Activated CD4-positive, CD25-positive, alpha-beta regulatory T cell treated with anti-CD3 and anti-CD28 coated beads, Interleukin-2, amount 50 U/mL, for 24 hours (primary cell): ENCODE measurements at regions not wholly inside any gene's neighbourhood (a gene's known extent, or its start where the extent isn't known, plus 50 kb on each side); places are given as distances from the start of the nearest gene placed in this dataset.
A peak's percentile ranks its signal among the peaks of the same experiment; 100 is the strongest.

Experiments used
- ATAC-seq, 2 donors: fragments of 150-1000 bp; cut with Tn5 transposase; one replicate each; pipeline ENCODE4 v1.10.0; 2021; ENCODE audit warnings: mild to moderate bottlenecking in 1 of 2, moderate library complexity in 1 of 2

GRCh38 chr12:132439333-132439904 is 50.5 kb upstream of the FBRSL1 start:
- no peak for ATAC-seq

- no peak for ATAC-seq
Measured at GRCh38 chr12:132438726-132439125, 51.2 kb upstream of the FBRSL1 start.

- no peak for ATAC-seq
Measured at GRCh38 chr12:132437943-132438700, 51.8 kb upstream of the FBRSL1 start.

GRCh38 chr12:132437252-132437932 is 52.6 kb upstream of the FBRSL1 start:
- no peak for ATAC-seq

- ATAC-seq = no peak
Measured at GRCh38 chr12:132436791-132437251, 53.1 kb upstream of the FBRSL1 start.

- no peak for ATAC-seq
Measured at GRCh38 chr12:132435486-132436187, 54.3 kb upstream of the FBRSL1 start.

DNA sequence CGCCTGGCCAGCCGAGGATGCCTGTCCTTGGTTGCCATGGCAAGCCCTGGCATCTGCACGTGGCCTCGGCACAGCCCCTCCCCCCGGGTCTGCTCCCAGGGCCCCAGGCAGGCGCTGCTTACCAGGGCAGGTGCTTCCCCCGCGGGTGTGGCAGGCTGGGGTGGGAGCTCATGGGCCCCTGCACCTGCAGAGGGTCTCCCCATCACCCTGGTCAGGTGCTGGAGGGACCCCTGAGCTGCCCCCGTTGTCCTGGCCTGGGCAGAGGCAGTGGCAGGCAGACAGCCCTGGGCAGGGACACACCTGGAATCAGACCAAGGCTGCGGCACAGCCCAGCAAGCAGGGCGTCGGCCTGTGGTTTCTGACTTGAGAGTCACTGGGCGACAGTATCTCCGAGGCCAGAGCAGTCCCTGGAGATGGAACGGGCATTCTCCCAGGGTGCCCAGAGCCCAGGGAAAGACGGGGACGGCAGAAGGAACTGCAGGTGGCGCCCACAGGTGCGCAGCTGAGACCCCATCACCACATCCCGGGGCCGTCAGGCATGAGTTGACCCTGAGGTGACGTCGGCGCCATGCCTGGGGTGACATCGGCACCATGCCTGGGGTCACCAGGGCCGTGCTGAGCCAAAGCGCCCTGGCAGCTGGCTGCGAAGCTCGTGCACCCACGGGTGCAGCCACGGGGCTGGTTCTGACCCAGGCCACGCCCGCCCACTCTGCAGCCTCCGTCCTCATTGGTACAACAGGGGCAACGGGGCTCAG is 56.1 kb upstream of the FBRSL1 start:
- no peak for ATAC-seq

DNA sequence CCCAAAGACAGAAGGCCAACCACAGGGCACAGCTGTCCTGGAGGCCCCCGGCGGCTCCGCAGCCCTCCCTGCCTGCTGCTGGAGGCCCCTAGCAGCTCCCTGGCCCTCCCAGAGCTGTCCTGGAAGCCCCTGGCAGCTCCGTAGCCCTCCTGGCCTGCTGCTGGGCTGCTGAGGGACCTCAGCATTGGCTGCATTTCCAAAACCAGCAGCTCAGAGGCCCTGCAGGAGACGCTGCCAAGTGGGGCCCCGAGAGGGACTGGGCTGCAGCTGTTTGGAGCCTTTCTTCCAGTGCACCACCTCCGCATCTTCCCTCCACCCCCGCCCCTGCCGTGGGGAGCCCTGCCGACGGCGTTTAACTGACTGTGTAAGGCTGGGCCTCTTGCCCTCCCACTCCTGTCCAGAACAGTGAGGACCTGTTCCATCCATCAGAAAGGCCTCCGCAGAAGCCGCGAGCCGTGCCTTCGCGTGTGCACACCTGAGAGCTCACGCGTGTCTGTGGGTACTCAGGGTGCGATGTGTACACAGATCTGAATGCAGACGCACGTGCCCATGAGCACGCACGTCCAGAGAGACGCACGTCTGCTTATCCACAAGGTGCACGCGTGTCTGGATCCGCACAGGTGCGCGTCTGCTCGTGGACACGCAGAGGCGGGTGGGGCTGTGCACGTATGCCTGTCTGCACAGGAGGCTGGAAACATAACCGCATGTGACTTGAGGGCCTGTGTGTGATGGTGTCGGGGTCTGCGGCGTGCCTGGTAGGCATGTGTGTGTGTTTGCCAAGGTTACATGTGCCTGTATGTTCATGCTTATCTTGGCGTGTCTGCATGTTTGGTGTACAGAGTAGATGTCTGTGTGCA is 57.0 kb upstream of the FBRSL1 start:
- no peak for ATAC-seq

GRCh38 chr12:132432126-132432705 is 57.7 kb upstream of the FBRSL1 start:
- no peak for ATAC-seq

DNA sequence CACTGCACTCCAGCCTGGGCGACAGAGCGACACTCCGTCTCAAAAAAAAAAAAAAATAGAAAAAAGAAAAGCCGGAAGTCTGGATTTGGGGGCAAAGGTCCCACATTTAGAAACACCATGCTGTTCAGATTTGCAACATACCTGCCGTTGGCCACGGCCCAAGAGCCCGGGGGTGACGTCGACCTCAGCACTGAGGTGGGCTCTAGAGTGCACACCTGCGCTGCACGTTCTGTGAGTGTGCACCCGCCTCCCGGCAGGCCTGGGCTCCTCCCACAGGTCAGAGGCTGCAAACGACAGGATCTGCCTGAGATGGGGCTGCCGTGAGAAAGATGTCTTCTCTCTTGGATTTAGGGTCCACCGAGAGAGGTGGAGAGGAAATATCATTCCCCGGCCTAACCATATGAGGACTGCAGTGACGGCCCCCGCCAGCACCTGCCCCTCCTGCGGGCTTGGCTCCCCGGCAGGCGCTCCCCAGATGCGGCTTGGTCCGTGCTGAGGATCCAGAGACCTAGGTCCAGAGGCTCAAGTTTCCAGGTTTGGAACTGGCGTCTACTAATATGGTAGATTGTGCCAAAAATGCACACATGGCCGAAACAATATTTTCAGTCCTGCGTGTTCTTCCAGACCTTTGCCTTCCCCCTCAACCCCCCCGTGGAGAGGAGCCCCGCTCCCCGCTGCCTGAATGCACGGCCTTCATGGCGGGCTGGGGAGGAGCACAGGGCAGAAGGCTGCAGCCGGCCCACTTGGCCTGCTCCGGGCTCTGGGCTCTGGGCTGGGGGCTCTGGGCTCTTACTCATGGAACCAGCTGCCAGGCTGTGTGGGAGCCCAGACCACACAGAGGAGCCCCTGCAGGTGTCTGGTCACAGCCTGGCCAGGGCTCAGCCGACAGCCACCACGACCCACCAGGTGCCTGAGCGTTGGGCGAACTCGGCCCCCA is 58.8 kb upstream of the FBRSL1 start:
- ATAC-seq = no peak

- peak; percentile 89 to 93 for ATAC-seq
Measured at GRCh38 chr12:132429946-132430643, 59.9 kb upstream of the FBRSL1 start.

DNA sequence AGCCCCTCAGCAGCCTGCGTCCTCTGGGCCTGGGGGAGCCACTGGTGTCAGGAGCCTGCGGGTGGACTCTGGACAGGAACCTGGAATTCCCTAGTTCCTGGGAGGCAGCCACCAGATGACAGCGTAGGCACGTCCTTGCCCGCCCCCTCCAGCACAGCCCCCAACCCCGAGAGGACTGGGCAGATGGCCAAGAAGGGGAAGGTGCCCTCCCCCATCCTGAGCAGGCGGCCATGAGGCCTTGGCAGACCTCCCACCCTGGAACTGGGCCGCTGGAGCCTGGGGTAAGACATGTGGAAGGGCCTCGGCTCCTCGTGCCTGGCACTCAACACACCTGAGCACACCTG is 60.4 kb upstream of the FBRSL1 start:
- no peak for ATAC-seq

GRCh38 chr12:132428936-132429601 is 60.9 kb upstream of the FBRSL1 start:
- ATAC-seq = no peak

GRCh38 chr12:132427999-132428935 is 61.7 kb upstream of the FBRSL1 start:
- no peak for ATAC-seq

DNA sequence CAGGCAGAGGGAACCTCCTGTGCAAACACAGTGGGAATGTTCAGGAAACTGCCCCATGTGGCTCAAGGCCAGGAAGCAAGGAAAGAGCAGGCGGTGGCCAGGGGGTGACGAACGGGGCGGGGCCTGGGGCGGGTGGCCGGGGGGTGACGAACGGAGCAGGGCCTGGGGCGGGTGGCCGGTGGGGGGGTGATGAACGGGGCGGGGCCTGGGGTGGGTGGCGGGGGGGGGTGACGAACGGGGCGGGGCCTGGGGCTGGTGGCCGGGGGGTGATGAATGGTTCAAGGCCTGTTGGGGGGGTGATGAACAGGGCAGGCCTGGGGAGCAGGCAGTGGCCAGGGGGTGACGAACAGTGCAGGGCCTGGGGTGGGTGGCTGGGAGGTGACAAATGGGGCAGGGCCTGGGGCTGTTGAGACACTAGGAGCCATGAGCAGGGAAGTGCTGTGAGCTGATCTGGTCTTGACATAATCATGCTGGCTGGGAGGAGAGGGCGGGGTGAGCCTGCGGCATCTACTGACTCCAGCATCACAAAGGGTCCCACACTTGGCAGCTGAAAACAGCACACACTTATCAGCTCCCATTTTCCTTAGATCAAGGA is 62.7 kb upstream of the FBRSL1 start:
- ATAC-seq = no peak

DNA sequence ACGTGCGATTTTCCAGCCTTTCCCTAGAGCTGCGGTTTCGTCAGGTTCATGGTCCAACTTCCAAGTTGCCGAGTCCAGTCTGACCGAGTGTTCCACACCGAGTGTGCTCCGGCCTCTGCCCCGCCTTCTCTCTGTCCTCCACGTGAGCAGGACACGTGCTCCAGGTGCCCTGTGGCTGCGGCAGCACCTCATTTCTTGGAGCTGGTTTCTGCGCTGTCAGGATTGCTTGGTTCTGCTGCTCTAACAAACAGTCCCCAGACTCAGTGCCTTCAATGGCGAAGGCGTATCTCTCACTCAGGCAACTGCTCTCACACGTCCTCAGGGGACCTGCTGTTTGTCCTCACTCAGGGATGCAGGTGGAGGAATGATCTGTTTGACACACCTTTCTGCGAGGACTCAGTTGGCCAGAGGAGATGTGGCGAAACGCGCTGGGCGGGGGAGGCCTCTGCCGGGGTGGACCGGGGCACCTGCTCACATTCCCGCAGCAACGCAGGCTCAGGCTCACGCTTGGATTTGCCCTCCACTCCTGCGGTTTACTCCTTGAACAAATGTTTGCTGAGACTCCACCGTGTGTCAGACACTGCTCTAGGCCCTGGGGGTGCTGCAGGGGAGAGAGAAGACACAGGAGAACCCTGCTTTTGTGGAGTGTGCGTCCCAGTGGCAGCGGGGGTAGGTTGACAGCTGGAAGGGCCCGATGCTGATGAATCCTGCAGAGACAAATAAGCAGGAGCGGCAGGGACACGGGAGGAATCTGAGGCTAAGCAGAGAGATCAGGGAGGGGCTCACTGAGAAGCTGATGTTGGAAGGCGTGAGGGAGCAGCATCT is 63.4 kb upstream of the FBRSL1 start:
- no peak for ATAC-seq
